Spinal cord (tissue), 9 donors: ENCODE measurements at regions not wholly inside any gene's neighbourhood (a gene's known extent, or its start where the extent isn't known, plus 50 kb on each side); places are given as distances from the start of the nearest gene placed in this dataset.

Experiments used
- DNase-seq, 6 donors: peaks; one replicate each; pipeline versions ENCODE4 v3.0.0 to v3.0.0-alpha.2; 2013 to 2015; ENCODE audit warnings: low spot score in 6 of 6, low read depth in 4 of 6
- H3K27ac ChIP-seq: one replicate; pipeline ENCODE4 v1.5.1; 2013; ENCODE audit warnings: low read depth, low read length, control low read depth
- H3K27me3 ChIP-seq: one replicate; pipeline ENCODE4 v1.6.1; 2013; ENCODE audit warnings: low read length; ENCODE audit not compliant: control insufficient read depth, insufficient read depth
- H3K36me3 ChIP-seq: one replicate; pipeline ENCODE4 v1.6.1; 2013; ENCODE audit warnings: low read length; ENCODE audit not compliant: control insufficient read depth, insufficient read depth
- H3K4me1 ChIP-seq: one replicate; pipeline ENCODE4 v1.6.1; 2013; ENCODE audit warnings: low read length; ENCODE audit not compliant: control insufficient read depth, insufficient read depth
- H3K4me3 ChIP-seq: one replicate; pipeline ENCODE4 v1.5.1; 2013; ENCODE audit warnings: low read depth, low read length, control low read depth
- H3K9me3 ChIP-seq: one replicate; pipeline ENCODE4 v1.6.1; 2013; ENCODE audit warnings: low read length; ENCODE audit not compliant: control insufficient read depth, insufficient read depth
- WGBS: methylation state at CpG from one replicate; pipeline ENCODE4 v1.1.5; 2013; ENCODE audit warnings: missing lambda C conversion rate; ENCODE audit not compliant: insufficient coverage; 5-methylcytosine and 5-hydroxymethylcytosine counted together
- donor health status: healthy.

GRCh38 chr4:186900232-186900900, 176.7 kb upstream of the FAT1 start:
- WGBS: 87% methylated on average over 5 of the region's 9 CpGs
- no peaks in the 10 kb centered on the region for H3K36me3 ChIP-seq
- no peaks in the 10 kb centered on the region for H3K9me3 ChIP-seq
- no peaks in the 10 kb centered on the region for H3K27me3 ChIP-seq
- no peak overlapping the region for H3K4me3 ChIP-seq
- H3K4me1 ChIP-seq: peaks cover 3% of the 10 kb centered on the region
- DNase-seq: no peak
- no peak overlapping the region for H3K27ac ChIP-seq

DNA sequence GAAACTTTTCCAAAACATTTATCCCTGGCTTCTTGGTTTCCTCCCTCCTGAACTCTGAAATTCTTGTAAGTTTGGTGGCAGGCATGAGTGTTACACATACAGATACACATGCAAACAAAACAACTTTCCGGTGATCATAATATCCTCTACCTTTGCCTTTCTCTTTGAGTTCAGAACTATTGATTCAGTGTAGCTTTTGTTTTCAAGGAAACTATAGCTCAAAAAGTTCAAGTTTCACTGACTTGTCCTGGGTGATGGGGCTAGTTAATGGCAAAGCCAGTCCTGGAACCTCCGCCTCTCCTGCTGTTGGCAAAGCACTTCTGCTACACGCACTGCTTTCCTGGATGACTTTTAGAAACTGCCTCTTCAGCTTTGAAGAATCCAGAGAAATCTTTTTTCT, 177.3 kb upstream of the FAT1 start:
- H3K9me3 ChIP-seq: no peaks in the 10 kb centered on the region
- no peaks in the 10 kb centered on the region for H3K27me3 ChIP-seq
- no peak overlapping the region for H3K27ac ChIP-seq
- no peak overlapping the region for H3K4me3 ChIP-seq
- no peaks in the 10 kb centered on the region for H3K36me3 ChIP-seq
- H3K4me1 ChIP-seq: peaks cover 3% of the 10 kb centered on the region
- DNase-seq: no peak
- WGBS: 80% methylated on average over 1 of the region's 3 CpGs

- no peaks in the 10 kb centered on the region for H3K36me3 ChIP-seq
- WGBS: no CpG with 5 or more reads among the region's 3 CpGs
- peaks cover 3% of the 10 kb centered on the region for H3K4me1 ChIP-seq
- no peak for DNase-seq
- H3K27ac ChIP-seq: no peak overlapping the region
- no peaks in the 10 kb centered on the region for H3K27me3 ChIP-seq
- no peaks in the 10 kb centered on the region for H3K9me3 ChIP-seq
- no peak overlapping the region for H3K4me3 ChIP-seq
Observed at GRCh38 chr4:186901850-186902249, 178.2 kb upstream of the FAT1 start.

- DNase-seq: no peak
- Histone ChIP-seq H3K4me1 (peaks cover 3% of the 10 kb centered on the region), H3K36me3 (no peaks in the 10 kb centered on the region), H3K9me3 (no peaks in the 10 kb centered on the region), H3K27ac (no peak overlapping the region), H3K27me3 (no peaks in the 10 kb centered on the region), H3K4me3 (no peak overlapping the region)
- 57% methylated on average over 1 of the region's 4 CpGs for WGBS
Observed at GRCh38 chr4:186902361-186902760, 178.7 kb upstream of the FAT1 start.

DNA sequence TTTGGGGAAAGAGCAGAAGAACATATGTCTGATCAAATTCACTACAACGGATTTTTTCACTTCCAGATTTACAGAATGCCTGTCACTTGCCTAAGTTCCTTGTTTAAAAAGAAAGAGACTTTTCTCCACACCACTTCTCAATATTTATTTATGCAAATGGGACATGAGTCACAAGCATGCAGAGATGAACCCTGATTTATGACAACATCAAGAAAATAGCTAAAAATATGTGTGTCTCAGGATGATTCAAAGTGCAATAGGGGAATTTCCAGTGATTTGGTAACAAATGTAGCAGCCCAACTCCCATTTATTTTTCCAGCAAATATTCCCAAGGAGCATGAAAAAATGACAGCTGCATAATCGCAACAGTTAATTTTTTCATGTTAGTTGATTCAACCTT, 180.4 kb upstream of the FAT1 start:
- H3K4me3 ChIP-seq: no peak overlapping the region
- H3K36me3 ChIP-seq: no peaks in the 10 kb centered on the region
- H3K4me1 ChIP-seq: peaks cover 3% of the 10 kb centered on the region
- no peaks in the 10 kb centered on the region for H3K9me3 ChIP-seq
- no peak for DNase-seq
- no CpG with 5 or more reads among the region's 2 CpGs for WGBS
- H3K27me3 ChIP-seq: no peaks in the 10 kb centered on the region
- no peak overlapping the region for H3K27ac ChIP-seq

- WGBS: 67% methylated on average over 1 of the region's 12 CpGs
- Histone ChIP-seq H3K27ac (no peak overlapping the region), H3K9me3 (no peaks in the 10 kb centered on the region), H3K36me3 (no peaks in the 10 kb centered on the region), H3K4me1 (peaks cover 3% of the 10 kb centered on the region), H3K27me3 (no peaks in the 10 kb centered on the region), H3K4me3 (no peak overlapping the region)
- no peak for DNase-seq
Observed at GRCh38 chr4:186906722-186907121, 183.1 kb upstream of the FAT1 start.

DNA sequence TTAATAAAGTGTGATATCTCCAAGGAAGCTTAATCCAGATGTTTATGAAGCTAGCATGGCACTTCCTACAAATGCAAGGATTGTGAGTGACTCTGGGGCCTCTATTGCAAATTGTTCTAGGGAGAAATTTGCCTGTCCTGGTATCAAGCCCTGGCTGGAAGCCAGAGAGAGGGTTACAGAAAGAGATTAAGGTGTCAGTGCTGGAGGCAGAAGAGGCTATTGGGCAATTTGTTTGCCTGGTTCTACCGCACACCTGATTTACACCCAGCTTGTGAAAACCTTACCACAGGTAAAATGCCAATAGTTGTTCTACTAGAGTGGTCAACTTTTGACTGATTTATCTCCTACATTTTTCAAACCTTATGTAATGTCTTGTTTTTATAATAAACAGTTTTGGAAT, 186.7 kb upstream of the FAT1 start:
- H3K4me3 ChIP-seq: no peak overlapping the region
- no CpG with 5 or more reads among the region's 1 CpG for WGBS
- no peak for DNase-seq
- no peaks in the 10 kb centered on the region for H3K9me3 ChIP-seq
- no peaks in the 10 kb centered on the region for H3K4me1 ChIP-seq
- no peak overlapping the region for H3K27ac ChIP-seq
- H3K36me3 ChIP-seq: no peaks in the 10 kb centered on the region
- H3K27me3 ChIP-seq: no peaks in the 10 kb centered on the region

DNA sequence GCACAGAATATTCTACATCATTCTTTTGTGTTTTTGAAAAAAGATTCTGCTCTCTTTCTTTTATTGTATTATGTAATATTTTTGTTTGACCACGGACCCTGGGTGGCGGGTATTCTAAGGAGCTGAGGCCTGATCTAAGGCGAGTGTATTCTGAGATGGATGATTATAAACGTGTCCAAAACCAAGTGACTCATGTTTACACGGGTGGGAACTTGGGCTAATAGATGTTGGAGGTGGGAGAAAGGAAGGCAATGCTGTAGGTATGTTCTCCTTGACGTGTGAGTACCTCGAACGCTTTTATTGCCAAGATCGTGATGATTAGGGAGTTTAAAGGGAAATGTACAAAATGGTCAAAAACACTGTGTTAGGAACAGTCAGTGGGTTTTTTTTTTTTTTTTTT, 188.9 kb upstream of the FAT1 start:
- no peak for DNase-seq
- Histone ChIP-seq H3K36me3 (no peaks in the 10 kb centered on the region), H3K27ac (no peak overlapping the region), H3K9me3 (no peaks in the 10 kb centered on the region), H3K27me3 (no peaks in the 10 kb centered on the region), H3K4me1 (no peaks in the 10 kb centered on the region), H3K4me3 (no peak overlapping the region)
- WGBS: 79% methylated on average over 8 of the region's 9 CpGs

DNA sequence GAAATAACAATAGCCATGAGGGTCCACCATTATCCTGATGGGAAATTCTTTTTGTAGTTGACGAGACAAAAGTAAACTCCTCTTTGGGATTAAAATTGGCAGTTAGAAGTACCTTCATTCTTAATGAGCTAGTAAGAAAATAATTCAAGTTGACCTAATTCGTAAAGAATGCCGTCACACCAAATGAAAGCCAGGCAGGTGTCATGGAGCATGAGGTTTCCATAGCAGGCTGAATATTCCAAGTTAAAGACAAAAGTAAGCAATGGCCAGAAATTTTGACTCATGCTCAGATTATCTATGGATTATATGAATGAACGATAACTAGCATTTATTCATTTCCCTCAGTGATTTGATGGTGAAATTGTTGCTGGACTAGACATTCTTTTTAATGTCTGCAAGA, 192.2 kb upstream of the FAT1 start:
- Histone ChIP-seq H3K27me3 (no peaks in the 10 kb centered on the region), H3K4me1 (no peaks in the 10 kb centered on the region), H3K4me3 (no peak overlapping the region), H3K27ac (no peak overlapping the region), H3K9me3 (no peaks in the 10 kb centered on the region), H3K36me3 (no peaks in the 10 kb centered on the region)
- no peak for DNase-seq
- 92% methylated on average over 2 of the region's 4 CpGs for WGBS

GRCh38 chr4:186917136-186917535, 193.5 kb upstream of the FAT1 start:
- no peak for DNase-seq
- Histone ChIP-seq H3K36me3 (no peaks in the 10 kb centered on the region), H3K4me3 (no peak overlapping the region), H3K9me3 (no peaks in the 10 kb centered on the region), H3K4me1 (no peaks in the 10 kb centered on the region), H3K27me3 (no peaks in the 10 kb centered on the region), H3K27ac (no peak overlapping the region)
